ENCODE measurements at regions not wholly inside any gene's neighbourhood (a gene's known extent, or its start where the extent isn't known, plus 50 kb on each side); places are given as distances from the start of the nearest gene placed in this dataset.
"Not testable (repeated sequence)": the region's sequence is repeated elsewhere in the genome, so short reads cannot be mapped to it uniquely, and the experiment has no call there.

DNA sequence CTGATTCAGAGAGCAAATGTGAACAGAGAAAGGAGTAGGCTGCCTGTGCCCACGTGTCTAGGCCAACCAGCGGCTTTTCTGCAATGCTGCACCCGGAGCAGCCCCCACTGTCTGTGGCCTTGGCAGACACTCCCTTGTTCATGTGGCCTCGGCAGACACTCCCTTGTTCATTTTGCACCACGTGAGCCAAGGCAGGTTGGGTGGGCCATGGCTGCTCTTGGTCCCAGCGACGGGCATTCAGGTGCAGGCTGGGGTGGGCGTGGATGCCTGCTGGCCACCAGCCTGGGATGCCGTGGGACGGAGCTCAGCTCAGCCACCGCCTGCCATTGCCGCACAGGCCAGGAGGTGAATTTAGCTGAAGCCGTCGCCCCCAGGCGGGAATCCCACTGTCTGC is 159.8 kb downstream of the LAT start:
- not testable (repeated sequence) for DNase-seq (ENCODE audit: low read depth)

DNA sequence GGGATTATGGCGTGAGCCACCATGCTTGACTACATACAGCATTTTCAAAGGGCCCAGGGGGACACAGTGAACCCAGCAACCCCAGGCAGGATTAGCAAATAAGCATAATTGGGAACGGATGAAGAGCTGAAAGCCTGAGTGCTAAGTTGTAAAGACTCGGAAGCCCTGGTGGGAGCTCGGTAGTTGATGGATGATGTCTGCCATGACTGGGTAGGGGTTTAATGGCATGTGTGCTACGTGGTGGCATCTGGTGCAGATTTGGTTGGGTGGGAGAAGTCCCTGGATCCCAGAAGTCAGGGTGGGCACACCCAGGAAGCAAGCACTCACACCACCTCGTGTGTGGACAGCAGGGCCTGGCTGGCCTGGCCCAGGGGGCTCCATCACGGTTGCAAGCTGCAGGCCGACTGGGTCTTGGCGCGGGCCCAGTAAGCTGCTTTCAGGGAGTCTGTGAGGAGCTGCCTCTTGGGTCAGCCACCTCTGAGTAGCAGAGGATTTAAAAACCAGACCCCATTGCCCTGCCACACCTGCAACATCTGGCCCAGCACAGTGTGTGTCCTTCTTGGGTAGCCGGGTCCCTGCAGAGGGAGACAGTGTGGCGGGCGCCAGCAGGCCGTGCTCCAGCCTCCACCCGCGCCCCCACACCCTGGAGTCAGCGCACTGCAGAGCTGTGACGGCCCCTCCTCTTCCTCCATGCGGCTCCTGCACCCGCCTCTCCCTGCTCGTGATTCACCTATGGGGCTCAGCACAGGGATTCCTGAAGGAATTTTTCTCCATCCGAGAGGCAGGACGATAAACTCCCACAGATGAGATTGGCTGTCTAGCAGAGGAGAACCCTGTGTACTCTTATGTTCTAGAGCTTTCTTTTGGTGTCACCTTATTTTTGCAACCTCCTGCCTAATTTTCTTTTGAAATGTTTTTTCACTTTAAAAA is 159.2 kb downstream of the LAT start:
- not testable (repeated sequence) for DNase-seq (ENCODE audit: low read depth)

DNA sequence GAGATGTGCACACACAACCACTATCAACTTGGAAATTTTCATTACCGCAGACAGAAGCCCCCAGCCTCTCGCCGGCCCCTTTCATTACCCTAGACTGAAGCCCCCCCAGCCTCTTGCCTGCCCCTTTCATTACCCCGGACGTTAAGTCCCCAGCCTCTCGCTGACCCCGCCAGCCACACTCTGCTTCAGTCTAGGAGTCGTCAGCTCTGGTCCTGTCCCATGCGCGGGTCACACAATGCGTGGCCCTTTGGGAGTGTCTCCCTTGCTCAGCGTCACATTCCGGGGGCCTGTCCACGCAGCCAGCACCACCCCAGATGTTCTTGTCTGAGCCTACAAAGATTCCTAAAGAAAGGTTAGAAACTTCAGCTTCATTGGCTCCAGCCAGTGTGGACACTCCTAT is 157.7 kb downstream of the LAT start:
- not testable (repeated sequence) for DNase-seq (ENCODE audit: low read depth)

DNA sequence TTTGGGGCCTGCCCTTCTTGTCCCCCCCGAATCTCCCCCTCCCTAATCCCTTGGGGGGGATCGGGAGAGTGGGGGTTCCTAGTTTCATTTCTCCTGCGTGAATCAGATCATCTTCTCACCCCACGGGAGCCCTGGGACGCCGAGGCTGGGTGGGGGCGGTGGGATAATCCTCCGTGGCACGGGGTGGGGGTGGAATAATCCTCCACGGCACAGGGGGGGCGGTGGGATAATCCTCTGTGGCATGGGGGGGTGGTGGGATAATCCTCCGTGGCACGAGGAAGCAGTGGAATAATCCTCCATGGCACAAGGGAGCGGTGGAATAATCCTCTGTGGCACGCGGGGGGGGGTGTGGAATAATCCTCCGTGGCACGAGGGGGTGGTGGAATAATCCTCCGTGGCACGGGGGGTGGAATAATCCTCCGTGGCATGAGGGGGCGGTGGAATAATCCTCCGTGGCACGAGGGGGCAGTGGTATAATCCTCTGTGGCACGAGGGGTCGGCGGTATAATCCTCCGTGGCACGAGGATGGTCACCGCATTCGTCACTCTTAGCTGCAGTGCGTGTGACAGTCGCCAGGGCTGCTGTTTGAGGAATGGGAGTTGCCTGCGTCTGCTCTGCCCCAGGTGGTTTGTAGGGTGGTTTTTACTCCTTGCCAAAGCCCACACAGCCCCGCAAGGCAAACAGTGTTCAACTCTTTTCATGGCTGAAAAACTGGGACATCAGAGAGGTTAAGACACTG is 156.9 kb downstream of the LAT start:
- DNase-seq (ENCODE audit: low read depth): no peak

DNA sequence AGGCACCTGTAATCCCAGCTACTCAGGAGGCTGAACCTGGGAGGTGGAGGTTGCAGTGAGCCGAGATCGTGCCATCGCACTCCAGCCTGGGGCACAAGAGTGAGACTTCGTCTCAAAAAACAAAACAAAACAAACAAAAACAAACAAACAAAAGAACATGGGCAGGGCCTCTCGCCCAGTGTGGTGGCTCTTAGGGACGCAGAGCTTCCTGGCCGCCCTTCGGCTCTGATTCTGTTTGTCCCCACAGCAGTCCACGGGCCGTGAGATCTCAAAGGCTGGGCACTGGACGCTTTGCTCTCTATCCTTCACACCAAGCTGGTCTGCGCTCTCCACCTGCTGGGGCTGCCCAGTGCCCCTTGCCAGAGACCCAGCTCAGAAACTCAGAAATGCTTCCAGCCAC is 156.3 kb downstream of the LAT start:
- not testable (repeated sequence) for DNase-seq (ENCODE audit: low read depth)

DNA sequence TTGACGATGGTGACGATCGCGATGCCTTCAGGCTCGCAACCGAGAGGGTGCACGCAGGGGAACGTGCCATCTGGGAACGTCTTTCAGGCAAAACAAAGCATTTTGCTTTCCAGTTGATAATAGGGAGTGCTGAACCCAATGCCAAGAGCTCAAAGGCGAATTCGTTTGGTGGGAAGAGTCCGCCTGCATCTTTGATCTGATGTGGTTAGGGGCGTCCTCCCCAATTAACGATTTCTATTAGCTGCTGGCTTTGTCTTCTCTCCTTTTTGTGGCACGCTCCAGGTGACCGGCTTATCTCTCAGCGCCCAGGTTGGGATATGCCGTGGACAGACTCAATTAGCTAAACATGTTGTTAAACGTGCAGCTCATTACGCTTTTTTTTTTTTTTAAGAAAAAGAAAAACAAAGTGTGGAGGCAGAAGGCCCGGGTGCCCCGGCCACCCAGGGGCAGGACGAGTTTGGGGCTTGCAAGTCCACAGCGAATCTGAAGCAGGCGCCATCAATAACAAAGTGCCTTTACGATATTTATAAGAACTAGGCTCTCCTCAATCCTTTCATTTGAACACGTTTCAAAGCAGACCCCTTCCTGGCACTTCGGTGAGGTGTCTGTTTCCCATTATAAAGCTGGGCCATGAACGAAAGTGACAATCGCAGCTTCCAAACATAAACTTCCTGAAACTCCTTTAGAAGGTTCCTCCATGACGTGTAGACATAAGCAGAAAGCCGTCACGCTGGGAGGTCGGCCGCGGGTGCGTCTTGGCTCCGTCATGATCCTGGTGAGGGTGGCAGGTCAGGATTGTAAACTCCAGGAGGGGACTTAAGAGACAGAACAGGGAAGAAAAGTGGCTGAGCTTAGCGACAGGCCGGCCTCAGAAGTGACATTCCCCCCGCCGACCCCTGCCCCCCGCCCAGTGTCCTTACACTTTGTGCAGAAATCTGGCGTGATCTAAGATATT is 155.3 kb downstream of the LAT start:
- DNase-seq (ENCODE audit: low read depth): not testable (repeated sequence)

DNA sequence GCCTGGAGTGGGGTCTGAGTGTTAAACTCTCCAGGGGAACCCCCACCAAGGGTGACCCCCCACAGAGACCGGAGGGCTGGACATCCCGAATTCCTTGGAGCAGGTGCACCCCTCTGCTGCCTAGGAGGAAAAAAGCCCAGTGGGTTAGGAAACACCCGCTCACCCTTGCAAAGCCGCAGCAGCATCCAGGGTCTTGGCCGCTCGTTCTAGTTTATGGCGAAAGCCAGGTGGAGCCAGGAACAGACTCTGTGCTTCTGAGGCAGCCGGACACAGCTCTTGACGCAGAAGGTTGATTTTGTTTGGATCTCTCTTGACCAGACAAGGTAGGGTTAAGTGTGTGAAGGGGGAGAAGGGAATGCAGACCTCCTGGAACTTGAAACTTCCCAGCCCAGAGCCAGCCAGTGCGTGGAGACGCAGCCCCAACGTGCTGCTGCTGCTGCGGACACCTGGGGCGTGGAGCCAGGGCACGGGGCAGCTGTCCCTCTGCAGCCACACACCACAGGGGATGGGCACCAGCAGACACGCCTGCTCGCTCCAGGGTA is 154.5 kb downstream of the LAT start:
- DNase-seq (ENCODE audit: low read depth): no peak

DNA sequence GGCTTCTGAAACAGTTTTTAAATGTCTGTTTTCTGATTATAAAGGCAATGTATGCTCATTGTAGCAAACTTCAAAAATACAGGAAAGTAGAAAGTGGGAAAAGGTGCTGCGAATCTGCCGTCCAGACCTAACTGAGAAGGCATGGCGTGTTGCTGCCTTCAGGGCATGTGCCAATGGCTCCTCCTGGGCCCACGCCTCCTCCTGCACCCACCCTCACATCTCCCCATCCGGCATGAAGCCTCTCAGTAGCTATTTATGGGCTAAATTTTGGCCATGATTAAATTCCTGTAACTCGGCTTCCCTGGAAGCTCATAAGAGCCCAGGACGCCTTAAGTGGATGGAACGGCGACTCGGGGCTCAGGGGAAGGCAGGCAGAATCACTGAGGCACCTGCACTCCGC is 153.8 kb downstream of the LAT start:
- not testable (repeated sequence) for DNase-seq (ENCODE audit: low read depth)

DNA sequence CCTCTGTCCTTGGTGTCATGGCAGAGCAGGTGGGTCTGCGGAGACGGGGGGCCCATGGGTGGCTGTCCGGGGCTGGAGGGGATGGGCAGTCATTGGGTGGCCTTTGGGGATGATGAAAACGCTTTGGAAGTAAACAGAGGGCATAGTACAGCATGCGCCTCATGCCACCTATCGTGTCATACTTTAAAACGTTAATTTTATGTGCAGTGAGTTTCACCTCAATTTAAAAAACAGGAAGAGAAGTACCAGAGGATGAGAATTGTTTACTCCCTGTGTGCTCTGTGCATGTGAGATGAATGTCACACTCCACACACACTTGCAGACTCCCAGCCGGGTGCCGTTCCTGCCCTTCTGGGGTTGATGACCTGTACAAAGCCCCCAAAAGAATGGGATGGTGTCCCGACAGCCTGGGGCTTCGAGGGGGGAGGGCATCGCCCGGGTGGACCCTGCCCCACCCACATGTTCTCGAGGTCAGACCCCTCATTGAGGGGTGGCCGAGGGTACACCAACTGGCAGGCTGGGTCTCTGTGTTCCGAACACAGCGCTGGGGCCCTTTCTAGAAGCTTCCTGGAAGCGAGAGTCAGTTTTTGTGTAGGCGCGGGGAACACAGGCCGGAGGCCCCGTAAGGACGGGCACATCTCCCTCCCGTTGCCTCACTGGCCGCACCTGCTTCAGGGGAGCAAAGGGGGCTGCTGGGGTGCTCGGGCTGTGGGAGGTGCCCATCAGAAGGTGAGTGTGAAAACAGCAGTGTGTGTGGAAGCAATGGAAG is 153.2 kb downstream of the LAT start:
- DNase-seq (ENCODE audit: low read depth): not testable (repeated sequence)

DNA sequence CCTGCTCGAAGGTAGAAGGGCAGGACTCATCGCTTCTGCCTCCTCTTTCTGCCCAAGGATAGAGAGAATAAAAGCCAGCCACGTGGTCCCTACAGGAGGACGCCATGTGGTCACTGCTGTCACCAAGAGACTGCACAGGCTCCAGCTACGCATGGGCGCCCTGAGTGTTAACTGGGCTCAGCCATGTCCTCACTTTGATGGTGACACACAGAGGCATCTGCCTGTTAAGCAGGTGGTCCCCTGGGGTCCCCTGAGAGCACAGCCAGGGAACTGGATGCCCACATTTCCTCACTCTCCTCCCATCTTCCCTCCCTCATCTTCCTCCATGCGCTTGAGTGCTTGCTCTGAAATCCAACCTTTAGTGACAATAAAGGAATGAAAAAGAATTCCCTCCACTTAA is 152.6 kb downstream of the LAT start:
- DNase-seq (ENCODE audit: low read depth): not testable (repeated sequence)

DNA sequence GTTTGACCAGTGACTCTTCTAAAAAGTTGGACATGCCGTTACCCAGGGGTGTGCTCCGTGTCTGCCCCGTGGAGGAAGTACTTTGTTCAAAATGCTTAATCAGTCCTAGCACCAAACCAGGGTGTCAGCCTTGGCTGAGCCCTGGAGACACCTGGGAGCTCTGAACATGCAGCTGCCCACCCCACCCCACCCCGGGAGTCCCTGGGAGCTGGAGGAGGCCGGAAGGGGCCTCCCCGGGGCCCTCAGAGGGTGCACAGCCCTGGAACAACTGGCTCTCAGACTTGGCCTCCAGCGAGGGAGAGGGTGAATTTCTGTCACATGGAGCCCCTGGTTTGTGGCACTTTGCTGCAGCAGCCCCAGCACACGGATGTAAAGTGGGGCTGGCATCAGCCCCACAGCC is 152.1 kb downstream of the LAT start:
- not testable (repeated sequence) for DNase-seq (ENCODE audit: low read depth)

DNA sequence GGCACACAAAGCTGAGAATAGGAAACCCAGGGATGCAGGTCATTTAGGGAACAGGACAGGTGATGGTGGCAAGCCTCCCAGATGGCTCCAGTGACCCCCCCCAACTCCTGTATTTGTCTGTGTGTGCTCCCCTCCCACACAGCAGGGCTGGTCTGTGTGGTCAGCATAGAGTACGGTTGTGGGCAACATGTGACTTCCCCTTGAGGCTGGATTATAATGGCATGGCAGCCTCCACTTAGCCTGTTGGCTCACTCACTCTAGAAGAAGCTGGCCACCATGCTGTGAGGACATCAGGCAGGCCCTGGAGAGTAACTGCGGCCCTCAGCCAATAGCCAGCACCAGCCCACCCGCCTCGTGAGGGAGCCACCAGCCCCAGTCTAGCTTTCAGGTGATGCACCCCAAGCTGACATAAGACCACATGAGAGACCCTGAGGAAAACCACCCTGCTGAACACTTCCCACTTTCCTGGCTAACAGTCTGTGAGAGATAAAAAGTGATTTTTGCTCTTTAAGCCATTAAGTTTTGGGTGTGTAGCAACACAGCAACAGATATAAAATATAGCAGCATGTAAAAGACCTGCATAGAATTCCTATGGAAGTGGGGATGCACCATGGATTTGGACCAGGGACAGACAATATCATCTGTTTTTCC is 151.3 kb downstream of the LAT start:
- DNase-seq (ENCODE audit: low read depth): not testable (repeated sequence)

DNA sequence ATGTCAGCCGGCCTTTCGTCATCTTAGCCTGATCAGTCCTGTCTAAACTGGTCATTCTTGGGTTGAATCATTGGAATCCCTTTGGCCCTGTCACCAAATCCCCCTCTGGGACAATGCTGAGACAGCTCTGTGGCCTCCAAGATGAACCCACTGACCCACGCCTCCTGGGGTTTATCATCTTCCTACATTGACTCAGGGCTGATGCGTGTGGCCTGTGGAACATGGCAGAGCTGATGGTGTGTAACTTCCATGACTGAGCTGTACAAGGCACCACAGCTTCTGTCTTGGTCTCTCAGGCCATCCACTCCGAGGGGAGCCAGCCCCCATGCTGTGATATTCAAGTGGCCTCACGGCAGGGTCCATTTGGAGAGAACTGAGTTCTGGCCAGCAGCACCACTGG is 150.2 kb downstream of the LAT start:
- not testable (repeated sequence) for DNase-seq (ENCODE audit: low read depth)

DNA sequence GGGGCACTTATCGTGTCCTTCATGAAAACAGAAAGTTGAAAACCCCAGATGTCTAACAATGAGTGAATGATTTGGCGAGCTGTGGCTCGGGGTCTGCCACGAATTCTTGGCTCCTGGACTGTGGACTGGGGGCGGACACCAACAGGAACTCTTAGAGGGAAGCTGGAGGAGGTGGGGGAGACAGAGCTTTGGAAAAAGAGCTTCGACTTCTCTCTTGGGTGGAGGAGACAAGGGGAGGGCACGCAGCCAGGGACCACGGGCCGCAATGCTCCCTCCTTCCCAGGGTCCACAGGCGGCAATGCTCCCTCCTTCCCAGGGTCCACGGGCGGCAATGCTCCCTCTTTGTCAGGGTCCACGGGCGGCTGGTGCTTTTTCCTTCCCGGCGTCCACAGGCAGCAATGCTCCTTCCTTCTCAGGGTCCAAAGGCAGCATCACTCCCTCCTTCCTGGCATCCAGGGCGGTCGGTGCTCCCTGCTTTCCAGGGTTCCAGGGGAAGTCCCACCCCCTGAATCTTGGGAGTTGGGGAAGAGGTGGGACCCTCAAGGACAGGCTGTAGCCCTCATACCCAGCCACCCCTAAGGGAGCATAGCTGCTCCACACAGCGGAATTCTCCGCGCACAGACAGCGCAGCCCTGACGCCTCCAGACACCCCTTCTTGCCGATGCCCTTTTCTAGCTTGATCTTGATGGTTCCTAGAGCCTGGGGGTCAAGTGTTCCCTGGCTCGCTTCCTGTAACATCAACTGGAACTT is 149.0 kb downstream of the LAT start:
- DNase-seq (ENCODE audit: low read depth): not testable (repeated sequence)

DNA sequence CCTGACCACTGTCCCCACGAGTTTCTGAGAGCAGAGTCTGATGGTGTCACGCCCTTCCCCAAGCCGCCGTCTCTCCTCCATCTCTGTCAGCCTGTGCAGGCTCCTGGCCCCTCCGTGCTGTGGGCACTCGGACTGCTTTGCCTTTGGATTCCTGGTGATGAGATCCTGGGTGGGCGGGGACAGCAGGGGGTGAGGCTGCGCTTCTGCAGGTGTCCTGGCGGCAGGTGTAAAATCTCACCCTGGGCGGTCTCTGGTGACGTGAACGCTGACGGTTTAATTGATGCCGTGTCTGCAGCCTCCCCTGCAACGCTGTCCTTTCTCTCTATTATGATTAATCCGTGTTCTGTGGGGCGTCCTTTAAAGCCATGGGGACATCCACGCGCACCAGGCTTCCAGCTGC is 148.0 kb downstream of the LAT start:
- DNase-seq (ENCODE audit: low read depth): not testable (repeated sequence)

DNA sequence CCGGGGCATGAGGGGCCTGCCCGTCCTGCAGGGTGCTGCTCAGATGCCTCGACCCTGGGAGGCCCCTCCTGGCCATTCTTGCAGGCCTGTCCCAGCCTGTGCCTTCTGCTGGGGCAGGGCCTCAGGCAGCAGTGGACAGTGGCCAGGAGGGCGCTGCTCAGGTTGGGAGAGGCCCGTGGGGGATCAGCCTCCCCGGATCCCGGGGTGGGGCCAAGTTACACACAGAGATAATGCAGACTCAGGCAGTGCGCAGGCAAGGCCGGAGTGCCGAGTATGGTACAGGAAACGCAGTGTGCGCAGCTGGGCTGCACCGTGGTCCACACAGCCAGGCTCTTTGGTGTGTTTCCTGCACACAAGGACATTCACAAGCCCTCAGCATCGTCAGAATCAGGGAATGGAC is 147.6 kb downstream of the LAT start:
- not testable (repeated sequence) for DNase-seq (ENCODE audit: low read depth)

DNA sequence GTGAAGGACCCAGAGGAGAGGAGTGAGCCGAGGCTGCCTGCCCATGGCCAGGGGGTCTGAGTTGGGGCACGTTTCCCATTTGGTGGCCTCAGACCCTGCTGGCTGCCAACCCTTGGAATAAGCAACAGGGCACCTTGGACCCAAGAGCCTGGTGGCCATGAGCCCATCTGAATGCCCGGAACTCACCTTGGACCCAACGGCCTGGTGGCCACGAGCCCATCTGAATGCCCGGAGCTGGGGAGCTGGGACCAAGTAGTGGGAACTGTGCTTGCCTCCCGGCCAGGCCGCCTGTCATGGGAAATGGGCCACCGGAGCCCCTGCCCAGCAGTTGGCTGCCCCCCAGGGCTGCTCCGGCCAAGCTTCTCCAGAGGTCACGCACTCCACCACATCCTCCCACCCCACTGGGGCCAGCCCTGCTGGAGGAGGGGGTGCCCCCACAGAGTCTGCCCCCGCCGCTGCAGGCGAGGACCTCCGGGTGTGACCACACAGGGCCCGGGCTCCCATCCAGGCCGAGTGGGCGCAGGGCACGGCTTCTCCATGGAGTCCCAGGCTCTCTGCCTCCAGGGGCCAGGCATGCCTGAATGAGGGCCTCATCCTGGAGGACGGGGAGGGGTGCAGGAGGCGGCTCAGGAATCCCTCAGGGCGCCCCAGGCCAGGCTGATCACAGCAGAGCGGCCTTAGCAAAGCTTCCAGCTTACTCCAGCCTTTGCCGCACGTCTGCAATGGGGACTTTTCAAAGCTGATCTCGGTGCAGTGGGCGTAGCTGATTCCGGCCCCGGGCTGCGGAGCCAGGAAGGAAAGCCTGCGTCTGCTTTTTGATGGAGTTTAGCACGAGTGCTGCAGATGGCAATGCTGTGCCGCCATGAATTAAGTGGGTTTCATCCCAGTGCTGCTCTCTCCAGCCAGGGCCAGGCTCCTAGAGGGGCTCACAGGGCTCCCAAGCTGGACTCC is 146.3 kb downstream of the LAT start:
- not testable (repeated sequence) for DNase-seq (ENCODE audit: low read depth)

DNA sequence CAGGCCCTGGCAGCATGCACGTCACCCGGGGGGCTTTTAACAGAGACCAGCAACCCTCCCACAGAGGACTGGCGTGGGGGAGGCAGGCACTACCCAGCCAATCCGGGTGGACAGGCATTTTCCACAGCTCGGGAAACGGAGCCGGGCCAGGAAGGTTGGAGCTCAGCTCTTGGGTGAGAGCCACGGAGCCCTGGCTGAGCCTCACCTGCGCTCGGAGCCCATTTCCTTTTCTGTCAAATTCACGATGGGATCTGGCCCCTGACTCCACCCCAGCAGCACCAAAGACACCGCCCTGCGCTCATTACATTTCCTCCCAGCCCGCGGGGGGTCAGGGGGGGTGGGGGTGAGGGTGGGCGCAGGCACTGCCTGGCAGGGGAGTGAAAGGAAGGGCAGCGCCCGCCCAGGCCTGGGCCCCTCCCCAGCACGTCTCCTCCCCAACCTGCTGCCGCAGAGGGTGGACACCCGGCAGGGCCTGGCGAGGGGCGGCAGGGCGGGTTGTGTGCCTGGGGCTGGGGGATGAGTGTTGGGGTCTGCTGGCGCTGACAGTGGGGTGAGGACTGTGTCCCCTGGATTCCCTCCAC is 145.4 kb downstream of the LAT start:
- not testable (repeated sequence) for DNase-seq (ENCODE audit: low read depth)
